ENCODE measurements at regions not wholly inside any gene's neighbourhood (a gene's known extent, or its start where the extent isn't known, plus 50 kb on each side); places are given as distances from the start of the nearest gene placed in this dataset.
"Not testable (repeated sequence)": the region's sequence is repeated elsewhere in the genome, so short reads cannot be mapped to it uniquely, and the experiment has no call there.

DNA sequence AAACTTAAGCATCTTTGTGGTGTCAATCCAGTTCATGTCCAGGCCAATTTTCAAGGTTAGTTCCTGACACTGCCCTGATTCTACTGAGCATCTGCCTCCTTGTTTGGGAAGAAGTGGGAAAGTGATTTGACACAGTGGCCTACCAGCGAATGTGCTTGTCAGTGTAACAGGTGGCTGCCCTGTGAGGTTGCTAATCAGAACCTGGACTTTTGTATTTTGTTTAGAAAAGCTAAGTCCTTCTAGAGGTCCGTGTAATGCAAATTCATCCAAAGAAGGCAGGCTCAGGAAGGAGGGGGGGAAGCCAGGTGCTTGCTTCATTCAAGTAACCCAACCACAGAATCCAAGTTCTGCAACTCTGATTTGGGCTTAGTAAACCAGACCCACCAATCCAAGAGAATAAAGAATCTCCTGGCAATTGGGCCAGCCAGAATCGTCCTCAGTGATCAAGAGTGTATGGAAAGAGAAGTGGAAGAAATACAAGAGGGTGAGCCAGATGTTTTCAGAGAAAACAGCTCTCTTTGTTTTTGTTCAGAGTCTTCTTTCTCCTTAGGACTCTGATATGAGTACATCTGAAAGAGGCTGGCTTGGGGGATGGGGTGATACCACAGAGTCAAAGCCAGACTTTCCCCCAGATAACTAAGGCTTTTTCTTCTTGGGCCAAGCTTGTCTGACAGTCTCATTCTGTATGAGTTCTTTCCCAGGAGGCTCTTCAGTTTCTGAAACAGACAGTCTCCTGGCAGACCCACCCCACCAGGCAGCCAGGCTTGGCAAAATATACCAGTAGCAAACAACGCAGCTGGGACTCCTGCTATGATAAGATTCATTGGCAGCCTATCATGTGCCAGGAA is 508.9 kb upstream of the TBL1XR1 start:
- H3K27ac Mint-ChIP-seq (ENCODE audit: low read depth, unreplicated experiment), result no peak overlapping the region
- intact Hi-C loops (cut with micrococcal nuclease), result no loop called here
- no peak for DNase-seq (ENCODE audit: unreplicated experiment)
- no peaks in the 10 kb centered on the region for H3K36me3 Mint-ChIP-seq (ENCODE audit: insufficient read depth, unreplicated experiment)
- TF ChIP-seq, protein P1, sequence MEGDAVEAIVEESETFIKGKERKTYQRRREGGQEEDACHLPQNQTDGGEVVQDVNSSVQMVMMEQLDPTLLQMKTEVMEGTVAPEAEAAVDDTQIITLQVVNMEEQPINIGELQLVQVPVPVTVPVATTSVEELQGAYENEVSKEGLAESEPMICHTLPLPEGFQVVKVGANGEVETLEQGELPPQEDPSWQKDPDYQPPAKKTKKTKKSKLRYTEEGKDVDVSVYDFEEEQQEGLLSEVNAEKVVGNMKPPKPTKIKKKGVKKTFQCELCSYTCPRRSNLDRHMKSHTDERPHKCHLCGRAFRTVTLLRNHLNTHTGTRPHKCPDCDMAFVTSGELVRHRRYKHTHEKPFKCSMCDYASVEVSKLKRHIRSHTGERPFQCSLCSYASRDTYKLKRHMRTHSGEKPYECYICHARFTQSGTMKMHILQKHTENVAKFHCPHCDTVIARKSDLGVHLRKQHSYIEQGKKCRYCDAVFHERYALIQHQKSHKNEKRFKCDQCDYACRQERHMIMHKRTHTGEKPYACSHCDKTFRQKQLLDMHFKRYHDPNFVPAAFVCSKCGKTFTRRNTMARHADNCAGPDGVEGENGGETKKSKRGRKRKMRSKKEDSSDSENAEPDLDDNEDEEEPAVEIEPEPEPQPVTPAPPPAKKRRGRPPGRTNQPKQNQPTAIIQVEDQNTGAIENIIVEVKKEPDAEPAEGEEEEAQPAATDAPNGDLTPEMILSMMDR (IDR thresholded peaks at IDR 0.05; ENCODE audit: unreplicated experiment), result no peak
- no peak overlapping the region for H3K4me3 Mint-ChIP-seq (ENCODE audit: unreplicated experiment)
- H3K9me3 Mint-ChIP-seq (ENCODE audit: unreplicated experiment), result no peaks in the 10 kb centered on the region
- CTCF ChIA-PET, result no interaction called here
- H3K27me3 Mint-ChIP-seq (ENCODE audit: insufficient read depth, unreplicated experiment), result no peaks in the 10 kb centered on the region
- no peaks in the 10 kb centered on the region for H3K4me1 Mint-ChIP-seq (ENCODE audit: insufficient read depth, unreplicated experiment)
- no TSS peak for BruUV-seq (replicated peaks)
- POLR2A ChIA-PET, result no interaction called here

DNA sequence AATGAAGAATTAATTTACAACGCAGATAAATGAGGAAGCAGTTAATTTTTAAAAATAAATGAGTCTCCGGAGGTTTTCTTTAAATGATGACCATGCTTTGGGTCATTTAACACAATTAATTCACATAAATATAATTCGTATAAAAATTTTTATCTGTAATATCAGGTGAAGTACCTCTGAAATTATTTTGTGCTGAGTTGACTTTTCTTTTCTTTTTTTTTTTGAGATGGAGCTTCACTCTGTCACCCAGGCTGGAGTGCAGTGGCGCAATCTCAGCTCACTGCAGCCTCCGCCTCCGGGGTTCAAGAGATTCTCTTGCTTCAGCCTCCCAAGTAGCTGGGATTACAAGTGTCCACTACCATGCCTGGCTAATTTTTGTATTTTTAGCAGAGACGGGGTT is 512.2 kb upstream of the TBL1XR1 start:
- H3K36me3 Mint-ChIP-seq (ENCODE audit: insufficient read depth, unreplicated experiment); BruUV-seq (replicated peaks); POLR2A ChIA-PET; H3K4me3 Mint-ChIP-seq (ENCODE audit: unreplicated experiment); H3K27me3 Mint-ChIP-seq (ENCODE audit: insufficient read depth, unreplicated experiment); DNase-seq (ENCODE audit: unreplicated experiment); H3K27ac Mint-ChIP-seq (ENCODE audit: low read depth, unreplicated experiment); H3K9me3 Mint-ChIP-seq (ENCODE audit: unreplicated experiment); H3K4me1 Mint-ChIP-seq (ENCODE audit: insufficient read depth, unreplicated experiment); intact Hi-C loops (cut with micrococcal nuclease): not testable (repeated sequence)
- CTCF ChIA-PET, result interaction anchor here (0.7 kb wide), 1 partner anchor 19 kb away, joined by 4 read pairs; no protein-coding TSS in a partner anchor

DNA sequence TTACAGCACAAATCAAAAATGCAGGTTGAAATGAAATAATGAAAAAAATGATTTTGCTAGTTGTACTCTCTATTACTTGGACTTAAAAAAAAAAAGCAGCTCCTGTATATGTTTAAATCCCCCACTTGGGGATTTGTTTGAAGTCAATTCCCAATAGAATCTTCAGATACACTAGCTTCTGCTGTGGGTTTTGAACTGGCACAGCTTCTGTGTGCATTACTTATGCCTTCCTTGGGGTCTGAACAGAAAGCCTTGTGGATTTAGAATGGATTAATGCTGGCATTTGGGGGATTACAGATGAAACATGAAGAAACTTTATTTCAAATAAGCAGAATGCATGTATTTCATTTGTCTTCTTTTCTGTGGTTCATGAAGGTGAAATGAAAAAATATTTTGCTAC is 513.2 kb upstream of the TBL1XR1 start:
- Mint-ChIP-seq H3K9me3 (ENCODE audit: unreplicated experiment) (no peaks in the 10 kb centered on the region), H3K27me3 (ENCODE audit: insufficient read depth, unreplicated experiment) (no peaks in the 10 kb centered on the region), H3K27ac (ENCODE audit: low read depth, unreplicated experiment) (no peak overlapping the region), H3K4me1 (ENCODE audit: insufficient read depth, unreplicated experiment) (no peaks in the 10 kb centered on the region), H3K36me3 (ENCODE audit: insufficient read depth, unreplicated experiment) (no peaks in the 10 kb centered on the region), H3K4me3 (ENCODE audit: unreplicated experiment) (no peak overlapping the region)
- ChIA-PET CTCF (no interaction called here), POLR2A (no interaction called here)
- no peak for DNase-seq (ENCODE audit: unreplicated experiment)
- TF ChIP-seq, protein P1 (IDR thresholded peaks at IDR 0.05; ENCODE audit: unreplicated experiment), result no peak
- intact Hi-C loops (cut with micrococcal nuclease), result no loop called here
- no TSS peak for BruUV-seq (replicated peaks)

DNA sequence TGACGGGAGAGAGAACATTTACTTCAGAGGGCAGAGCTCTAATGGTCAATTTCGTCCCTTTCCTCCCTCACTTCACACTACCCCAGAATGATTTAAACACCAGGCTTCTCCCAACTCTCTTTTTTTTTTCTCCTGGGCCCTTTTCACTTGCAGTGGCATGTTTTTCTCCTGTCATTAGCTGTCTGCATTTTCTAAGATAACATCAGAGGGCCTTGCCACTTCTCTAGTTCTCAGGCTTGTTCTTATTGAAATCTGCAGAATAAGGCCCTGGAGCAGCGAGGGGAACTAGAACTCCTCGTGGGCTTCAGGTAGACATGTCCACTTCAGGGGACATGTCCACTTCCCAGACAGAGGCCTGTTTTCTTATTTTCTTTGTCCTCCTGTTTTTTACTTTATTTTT is 514.4 kb upstream of the TBL1XR1 start:
- intact Hi-C loops (cut with micrococcal nuclease), result no loop called here
- no TSS peak for BruUV-seq (replicated peaks)
- no peaks in the 10 kb centered on the region for H3K4me1 Mint-ChIP-seq (ENCODE audit: insufficient read depth, unreplicated experiment)
- POLR2A ChIA-PET, result interaction anchor here (0.6 kb wide), 2 partner anchors 110 to 115 kb away, joined by 3 read pairs; no protein-coding TSS in a partner anchor
- no peak overlapping the region for H3K4me3 Mint-ChIP-seq (ENCODE audit: unreplicated experiment)
- CTCF ChIA-PET, result interaction anchor here (0.7 kb wide), 3 partner anchors 15 to 740 kb away, joined by 3 to 5 read pairs (median 4); no protein-coding TSS in a partner anchor
- no peak overlapping the region for H3K27ac Mint-ChIP-seq (ENCODE audit: low read depth, unreplicated experiment)
- TF ChIP-seq, protein P1 (IDR thresholded peaks at IDR 0.05; ENCODE audit: unreplicated experiment), result no peak
- H3K36me3 Mint-ChIP-seq (ENCODE audit: insufficient read depth, unreplicated experiment), result no peaks in the 10 kb centered on the region
- no peaks in the 10 kb centered on the region for H3K27me3 Mint-ChIP-seq (ENCODE audit: insufficient read depth, unreplicated experiment)
- no peaks in the 10 kb centered on the region for H3K9me3 Mint-ChIP-seq (ENCODE audit: unreplicated experiment)
- DNase-seq (ENCODE audit: unreplicated experiment), result no peak
